ENCODE measurements at regions not wholly inside any gene's neighbourhood (a gene's known extent, or its start where the extent isn't known, plus 50 kb on each side); places are given as distances from the start of the nearest gene placed in this dataset.

- Histone ChIP-seq H3K27me3 (no peaks in the 10 kb centered on the region), H3K4me3 (no peak overlapping the region), H3K27ac (replicated peaks in 1 of 4) (no peak overlapping the region), H3K9me3 (peaks cover 0 to 14% (median 5%) of the 10 kb centered on the region in 4 donors), H3K4me1 (no peaks in the 10 kb centered on the region), H3K36me3 (no peaks in the 10 kb centered on the region)
- DNase-seq (ENCODE audit: extremely low spot score) = no peak
- intact Hi-C loops (cut with DNase I) = no loop called here
- WGBS = 55% methylated on average over 4 of the region's 4 CpGs
- TF ChIP-seq CTCF (IDR thresholded peaks at IDR 0.05) (no peak), EP300 (IDR thresholded peaks at IDR 0.05) (no peak), POLR2AphosphoS5 (IDR thresholded peaks at IDR 0.05) (no peak), POLR2A (IDR thresholded peaks at IDR 0.05; ENCODE audit: low read depth) (no peak)
These were observed 61.7 kb upstream of the TAF11L2 start for GRCh38 chr5:17436350-17436749.

GRCh38 chr5:17436761-17437221 lies 61.2 kb upstream of the TAF11L2 start:
- Histone ChIP-seq H3K9me3 (peaks cover 0 to 14% (median 5%) of the 10 kb centered on the region in 4 donors), H3K4me3 (peak overlapping the region in 1 of 4 donors; percentile 14), H3K27ac (replicated peaks in 1 of 4) (no peak overlapping the region), H3K4me1 (no peaks in the 10 kb centered on the region), H3K36me3 (no peaks in the 10 kb centered on the region), H3K27me3 (no peaks in the 10 kb centered on the region)
- TF ChIP-seq POLR2AphosphoS5 (IDR thresholded peaks at IDR 0.05) (no peak), CTCF (IDR thresholded peaks at IDR 0.05) (no peak)
- DNase-seq (ENCODE audit: extremely low spot score) = no peak
- 61% methylated on average over 4 of the region's 4 CpGs for WGBS
- intact Hi-C loops (cut with DNase I) = no loop called here

DNA sequence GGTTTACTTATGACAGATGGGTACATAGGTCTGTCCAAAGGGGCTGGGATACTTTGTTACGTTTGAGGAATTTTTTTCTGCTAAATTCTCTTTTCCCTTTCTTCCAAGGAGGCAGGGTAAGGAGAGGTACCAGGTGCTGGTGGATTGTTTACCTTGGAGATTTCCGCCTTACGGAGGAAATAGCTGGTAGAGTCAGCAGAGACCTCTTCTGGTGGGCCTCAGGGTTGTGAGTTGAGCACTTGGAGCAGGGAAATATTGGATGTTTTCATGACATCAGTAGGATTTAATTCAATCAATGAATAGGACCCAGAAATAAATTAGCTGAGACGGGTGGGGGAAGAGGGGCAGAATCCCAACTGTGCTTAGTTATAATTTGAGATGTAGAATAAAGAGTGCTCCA lies 60.0 kb upstream of the TAF11L2 start:
- no peaks in the 10 kb centered on the region for H3K4me1 ChIP-seq
- DNase-seq (ENCODE audit: extremely low spot score) = no peak
- no peaks in the 10 kb centered on the region for H3K36me3 ChIP-seq
- no peak overlapping the region for H3K4me3 ChIP-seq
- no peak overlapping the region for H3K27ac ChIP-seq (replicated peaks in 1 of 4)
- intact Hi-C loops (cut with DNase I) = no loop called here
- H3K27me3 ChIP-seq = no peaks in the 10 kb centered on the region
- TF ChIP-seq CTCF (IDR thresholded peaks at IDR 0.05) (no peak), POLR2AphosphoS5 (IDR thresholded peaks at IDR 0.05) (no peak), EP300 (IDR thresholded peaks at IDR 0.05) (no peak), POLR2A (IDR thresholded peaks at IDR 0.05; ENCODE audit: low read depth) (no peak)
- WGBS = 80% methylated on average over 4 of the region's 4 CpGs
- H3K9me3 ChIP-seq = peaks cover 0 to 14% (median 5%) of the 10 kb centered on the region in 4 donors

DNA sequence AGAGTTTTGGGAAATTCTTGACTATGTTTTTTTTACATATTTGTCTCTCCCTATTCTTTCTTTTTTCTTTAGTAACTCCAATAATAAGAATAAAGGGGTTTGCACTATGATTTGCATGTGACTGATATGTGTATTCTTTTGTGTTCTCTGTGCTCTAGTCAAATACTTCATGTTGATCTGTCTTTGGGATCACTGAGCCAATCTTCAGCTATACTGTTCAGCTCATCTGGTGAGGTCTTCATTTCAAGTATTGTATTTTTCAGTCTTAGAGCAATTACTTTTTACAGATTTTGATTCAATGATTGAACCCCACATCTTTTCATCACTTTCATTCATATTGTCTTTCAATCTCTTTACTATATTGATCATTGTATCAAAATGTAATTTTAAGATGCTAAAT lies 58.1 kb upstream of the TAF11L2 start:
- Histone ChIP-seq H3K4me1 (no peaks in the 10 kb centered on the region), H3K36me3 (no peaks in the 10 kb centered on the region), H3K27me3 (no peaks in the 10 kb centered on the region), H3K9me3 (peaks cover 0 to 14% (median 5%) of the 10 kb centered on the region in 4 donors), H3K4me3 (no peak overlapping the region), H3K27ac (replicated peaks in 1 of 4) (no peak overlapping the region)
- intact Hi-C loops (cut with DNase I) = no loop called here
- no peak for DNase-seq (ENCODE audit: extremely low spot score)
- no peak for TF ChIP-seq POLR2A (IDR thresholded peaks at IDR 0.05; ENCODE audit: low read depth)
- no peak for TF ChIP-seq POLR2AphosphoS5 (IDR thresholded peaks at IDR 0.05)
- TF ChIP-seq CTCF (IDR thresholded peaks at IDR 0.05) = no peak
- no peak for TF ChIP-seq EP300 (IDR thresholded peaks at IDR 0.05)

- peaks cover 0 to 14% (median 5%) of the 10 kb centered on the region in 4 donors for H3K9me3 ChIP-seq
- no peak for DNase-seq (ENCODE audit: extremely low spot score)
- H3K27me3 ChIP-seq = no peaks in the 10 kb centered on the region
- no peak overlapping the region for H3K27ac ChIP-seq (replicated peaks in 1 of 4)
- TF ChIP-seq CTCF (IDR thresholded peaks at IDR 0.05) (no peak), POLR2A (IDR thresholded peaks at IDR 0.05; ENCODE audit: low read depth) (no peak), EP300 (IDR thresholded peaks at IDR 0.05) (no peak), POLR2AphosphoS5 (IDR thresholded peaks at IDR 0.05) (no peak)
- no peaks in the 10 kb centered on the region for H3K4me1 ChIP-seq
- H3K4me3 ChIP-seq = no peak overlapping the region
- intact Hi-C loops (cut with DNase I) = no loop called here
- no peaks in the 10 kb centered on the region for H3K36me3 ChIP-seq
These were observed 57.3 kb upstream of the TAF11L2 start for GRCh38 chr5:17440766-17441165.
